ENCODE measurements at regions not wholly inside any gene's neighbourhood (a gene's known extent, or its start where the extent isn't known, plus 50 kb on each side); places are given as distances from the start of the nearest gene placed in this dataset.
A peak's percentile ranks its signal among the peaks of the same experiment; 100 is the strongest.

DNA sequence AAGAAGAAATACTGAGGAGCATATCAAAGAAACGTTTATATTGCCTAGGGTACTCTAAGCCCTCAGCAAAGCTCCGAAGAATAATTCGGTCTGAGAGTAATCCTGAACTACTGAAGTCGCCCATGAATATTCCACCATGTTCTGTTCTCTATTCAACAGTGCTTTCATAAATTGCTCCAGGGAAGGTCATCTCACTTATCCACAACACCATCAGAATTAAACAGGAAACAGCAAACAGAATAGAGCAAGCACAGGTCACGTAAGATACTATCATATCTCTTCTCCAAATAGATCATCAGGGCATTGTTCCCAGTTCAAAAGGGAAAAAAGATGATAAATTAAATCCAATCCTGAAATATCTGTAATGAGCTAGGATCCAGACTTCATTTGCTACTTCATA is 325.6 kb downstream of the DEPDC1B start:
- no peak for DNase-seq (ENCODE audit: low spot score)

GRCh38 chr5:60372786-60373185 is 327.2 kb downstream of the DEPDC1B start:
- DNase-seq (ENCODE audit: low spot score): no peak

DNA sequence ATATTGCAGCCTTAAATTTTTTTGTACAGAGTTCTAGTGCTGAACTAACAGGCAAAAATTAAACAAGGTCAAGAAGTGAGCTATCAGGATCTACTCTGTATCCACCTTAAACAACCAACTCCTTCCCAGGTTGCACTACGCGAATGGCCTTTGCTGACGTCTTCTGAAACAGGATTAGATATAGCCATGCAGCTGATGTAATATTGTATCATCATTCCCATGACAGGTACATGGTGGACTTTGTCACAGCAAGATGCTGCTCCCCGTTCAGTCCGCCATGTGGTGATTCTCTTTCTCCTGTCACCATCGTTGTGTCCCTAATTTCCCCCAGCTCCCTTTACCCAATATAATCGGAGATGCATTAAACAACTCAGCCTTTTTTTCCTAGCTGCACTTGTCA is 328.9 kb downstream of the DEPDC1B start:
- no peak for DNase-seq (ENCODE audit: low spot score)

- DNase-seq (ENCODE audit: low spot score): no peak
These were observed 329.5 kb downstream of the DEPDC1B start for GRCh38 chr5:60370508-60370907.

- DNase-seq (ENCODE audit: low spot score): no peak
These were observed 330.6 kb downstream of the DEPDC1B start for GRCh38 chr5:60369391-60369790.

DNA sequence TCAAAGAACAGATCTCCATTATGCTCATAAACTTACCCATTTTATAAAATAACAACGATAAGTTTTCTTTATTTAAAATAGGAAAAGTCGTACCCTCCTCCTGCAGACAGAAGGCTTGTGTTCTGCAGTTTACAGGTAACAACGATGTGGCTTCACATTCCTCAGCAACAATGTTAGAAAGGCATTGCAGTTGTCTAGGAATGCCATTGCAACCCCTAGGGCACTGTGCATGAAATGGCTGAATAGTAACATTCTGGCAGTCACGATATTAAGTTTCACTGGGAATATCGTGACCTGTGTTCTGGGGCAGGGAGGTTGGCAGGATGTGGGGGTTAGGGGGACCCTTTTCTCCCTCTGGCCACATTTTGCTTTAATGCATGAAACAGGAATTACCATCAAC is 331.9 kb downstream of the DEPDC1B start:
- no peak for DNase-seq (ENCODE audit: low spot score)

DNA sequence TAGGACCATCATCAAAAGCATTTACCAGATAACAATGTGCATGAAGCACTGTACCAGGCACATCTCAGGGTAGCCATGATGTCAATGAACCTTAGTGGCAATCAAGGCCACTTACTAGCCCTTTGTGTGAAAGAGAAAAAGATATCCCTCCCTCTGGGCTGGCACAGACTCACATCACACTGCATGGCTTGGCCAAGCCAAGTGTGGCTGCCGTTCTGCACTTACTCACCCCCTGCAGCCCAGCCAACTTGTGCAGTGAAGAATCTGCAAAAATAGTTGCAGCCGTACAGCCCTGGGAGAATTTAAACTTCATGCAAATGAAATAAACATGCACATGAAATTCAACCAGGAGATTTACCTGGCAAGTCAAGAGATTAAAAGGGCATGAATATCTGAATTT is 333.5 kb downstream of the DEPDC1B start:
- DNase-seq (ENCODE audit: low spot score): no peak

DNA sequence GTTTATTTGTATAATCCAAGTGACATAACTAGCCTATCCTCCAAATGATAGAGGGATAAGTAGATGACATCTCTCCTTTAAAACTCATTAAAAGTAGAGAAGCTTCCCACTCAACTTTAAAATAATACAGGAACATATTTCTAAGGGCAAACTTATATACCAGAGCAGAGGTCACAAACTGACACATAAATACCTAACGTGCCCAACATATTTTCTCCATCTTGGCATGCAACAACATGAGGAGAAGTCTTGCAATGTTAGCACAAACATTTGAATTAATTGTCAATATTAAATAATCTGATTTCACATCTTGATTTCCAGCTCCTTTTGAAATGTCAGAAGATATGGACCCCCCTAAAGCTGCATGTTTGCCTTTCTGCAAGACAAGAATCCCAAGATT is 335.0 kb downstream of the DEPDC1B start:
- no peak for DNase-seq (ENCODE audit: low spot score)

GRCh38 chr5:60362158-60362557 is 337.8 kb downstream of the DEPDC1B start:
- no peak for DNase-seq (ENCODE audit: low spot score)

DNA sequence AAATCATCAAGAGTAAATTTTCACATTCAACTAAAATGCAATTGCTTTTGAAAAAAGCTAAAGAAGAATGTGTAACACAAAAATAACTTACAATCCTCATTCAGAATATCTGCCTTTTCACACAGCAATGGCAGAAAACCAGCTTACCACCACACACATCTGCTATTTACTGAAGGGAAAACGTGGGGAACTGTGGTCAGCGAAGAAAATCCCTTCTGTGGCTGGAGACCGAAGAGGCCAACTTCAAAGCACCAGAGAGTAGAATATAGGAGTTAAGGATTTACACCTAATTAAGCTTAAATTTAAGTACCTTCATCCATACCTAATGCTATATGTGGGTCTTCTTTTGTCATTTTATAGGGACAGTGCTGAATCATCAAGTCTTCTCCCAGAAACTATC is 339.6 kb downstream of the DEPDC1B start:
- no peak for DNase-seq (ENCODE audit: low spot score)

- DNase-seq (ENCODE audit: low spot score): no peak
These were observed 342.7 kb downstream of the DEPDC1B start for GRCh38 chr5:60357302-60357701.

DNA sequence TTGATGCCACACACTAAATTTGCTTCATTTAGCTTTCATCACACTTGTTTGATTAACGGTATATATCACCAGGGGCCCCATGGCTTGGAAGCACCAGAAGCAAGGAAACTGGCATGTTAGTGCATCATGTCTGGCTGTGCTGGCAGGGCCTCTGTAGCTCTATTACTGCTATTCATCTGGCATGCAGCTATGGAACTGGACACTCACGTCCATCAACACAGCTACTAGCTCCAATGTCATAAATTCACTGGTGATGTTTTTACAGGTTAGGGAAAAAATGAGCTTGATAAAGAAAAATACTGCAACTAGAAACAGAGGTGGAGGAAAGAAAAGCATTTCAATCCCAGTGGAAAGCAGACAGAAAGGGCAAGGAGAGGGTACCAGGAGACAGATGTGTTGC is 343.2 kb downstream of the DEPDC1B start:
- no peak for DNase-seq (ENCODE audit: low spot score)

DNA sequence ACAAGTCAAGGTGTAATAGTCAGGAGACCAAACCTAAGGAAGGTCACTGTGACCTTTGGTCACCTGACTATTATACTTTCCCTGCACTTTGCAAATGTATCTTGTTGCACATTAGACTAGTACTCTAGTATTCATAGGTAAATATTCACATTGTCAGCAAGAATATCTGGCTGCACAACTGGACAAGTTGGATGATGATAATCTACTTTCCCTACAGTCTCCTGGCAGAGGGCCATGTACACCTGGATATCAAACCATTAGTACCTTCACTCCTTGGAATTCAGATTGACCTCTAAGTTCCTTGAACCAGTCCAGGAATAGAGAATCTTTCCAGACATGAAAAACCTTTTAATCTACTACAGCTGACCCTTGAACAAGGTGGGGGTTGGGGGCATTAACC is 344.8 kb downstream of the DEPDC1B start:
- DNase-seq (ENCODE audit: low spot score): no peak

DNA sequence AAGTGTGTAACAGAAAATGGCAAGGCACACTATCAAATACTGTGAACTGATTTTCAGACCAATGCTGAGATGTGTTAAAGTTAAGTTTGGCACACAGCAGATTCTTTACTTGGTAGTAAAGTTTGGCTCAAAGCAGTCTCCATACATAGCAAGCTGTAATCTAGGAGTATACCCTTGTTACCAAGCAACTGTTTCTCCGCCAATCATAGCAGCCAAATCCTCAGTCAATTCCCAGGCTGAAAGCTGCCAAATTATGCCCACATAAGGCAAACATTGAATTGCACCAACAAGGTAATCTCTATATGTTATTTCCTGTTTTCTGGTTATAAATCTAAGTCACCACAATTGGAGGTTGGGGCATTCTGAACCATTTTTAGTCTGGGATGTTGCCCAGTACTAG is 345.7 kb downstream of the DEPDC1B start:
- DNase-seq (ENCODE audit: low spot score): no peak

DNA sequence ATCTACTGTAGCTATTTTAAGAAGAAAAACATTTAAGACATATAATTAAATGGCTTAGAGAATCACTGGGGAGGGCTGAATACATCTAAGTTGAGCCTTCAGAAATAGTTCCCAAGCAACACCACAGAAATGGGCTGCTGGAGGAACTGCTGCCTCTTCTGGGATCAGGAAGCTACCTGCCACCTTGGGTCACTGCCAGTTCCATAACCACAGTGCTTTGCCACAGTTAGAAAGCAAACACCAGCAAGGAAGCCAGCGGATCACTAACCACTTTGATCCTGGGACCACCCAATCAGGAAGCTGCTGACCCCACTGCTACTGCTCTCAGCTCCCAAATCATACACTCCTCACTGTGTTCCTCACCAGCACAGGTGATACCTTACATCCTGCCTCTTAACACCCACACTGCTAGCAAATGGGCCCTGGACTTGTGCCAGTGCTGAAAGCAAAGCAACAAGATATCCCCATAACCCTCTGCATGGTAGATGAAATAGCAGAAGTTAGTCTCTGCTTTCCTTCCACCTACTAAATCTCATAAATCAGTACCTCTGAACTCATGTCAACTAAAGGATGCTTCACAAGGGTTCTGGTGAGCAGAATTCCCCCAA is 346.9 kb downstream of the DEPDC1B start:
- no peak for DNase-seq (ENCODE audit: low spot score)

DNA sequence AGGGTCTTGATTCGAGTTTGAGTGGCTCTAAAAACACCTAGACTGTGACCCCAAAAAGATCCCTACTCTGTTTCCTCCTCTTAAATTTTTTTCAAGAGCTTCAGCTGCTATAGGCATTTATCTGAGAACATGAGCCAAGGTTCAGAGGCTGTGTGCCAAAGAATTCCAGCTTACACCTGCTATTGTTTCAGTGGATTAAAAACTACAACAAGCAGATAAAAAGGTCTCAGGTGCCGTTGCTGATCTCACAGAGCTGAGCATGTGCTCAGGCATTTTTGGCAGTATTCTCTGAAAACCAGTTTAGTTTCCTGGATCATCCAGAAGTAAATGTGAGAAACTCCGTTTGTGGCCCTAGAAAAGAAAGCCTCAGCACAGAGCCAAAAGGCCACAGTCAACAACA is 349.2 kb downstream of the DEPDC1B start:
- no peak for DNase-seq (ENCODE audit: low spot score)

DNA sequence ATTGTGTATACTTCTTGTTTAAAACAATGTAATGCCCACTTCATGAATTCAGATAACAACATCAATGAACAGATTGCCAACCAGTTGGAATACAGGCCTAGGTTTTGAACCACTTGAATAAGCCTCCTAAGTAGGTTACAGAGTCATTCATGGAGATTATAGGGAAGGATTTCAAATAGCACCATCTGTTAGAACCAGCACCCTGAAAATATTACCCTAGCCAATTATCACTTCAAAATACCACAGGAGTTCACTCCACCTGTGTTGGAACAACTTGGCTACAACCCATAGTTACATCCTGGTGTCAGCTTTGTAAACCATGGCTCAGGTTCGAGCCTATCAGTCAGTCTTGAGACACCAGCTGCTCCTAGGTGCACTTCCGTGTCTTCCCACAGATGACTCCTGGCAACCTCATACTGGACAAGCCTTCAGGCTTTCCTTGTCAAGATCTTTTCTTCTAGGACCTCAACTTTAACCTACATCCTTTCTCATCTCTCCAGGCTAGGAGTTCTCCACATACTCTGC is 350.0 kb downstream of the DEPDC1B start:
- no peak for DNase-seq (ENCODE audit: low spot score)

- no peak for DNase-seq (ENCODE audit: low spot score)
These were observed 353.6 kb downstream of the DEPDC1B start for GRCh38 chr5:60346393-60346792.

- DNase-seq (ENCODE audit: low spot score): no peak
These were observed 356.9 kb downstream of the DEPDC1B start for GRCh38 chr5:60343102-60343501.

DNA sequence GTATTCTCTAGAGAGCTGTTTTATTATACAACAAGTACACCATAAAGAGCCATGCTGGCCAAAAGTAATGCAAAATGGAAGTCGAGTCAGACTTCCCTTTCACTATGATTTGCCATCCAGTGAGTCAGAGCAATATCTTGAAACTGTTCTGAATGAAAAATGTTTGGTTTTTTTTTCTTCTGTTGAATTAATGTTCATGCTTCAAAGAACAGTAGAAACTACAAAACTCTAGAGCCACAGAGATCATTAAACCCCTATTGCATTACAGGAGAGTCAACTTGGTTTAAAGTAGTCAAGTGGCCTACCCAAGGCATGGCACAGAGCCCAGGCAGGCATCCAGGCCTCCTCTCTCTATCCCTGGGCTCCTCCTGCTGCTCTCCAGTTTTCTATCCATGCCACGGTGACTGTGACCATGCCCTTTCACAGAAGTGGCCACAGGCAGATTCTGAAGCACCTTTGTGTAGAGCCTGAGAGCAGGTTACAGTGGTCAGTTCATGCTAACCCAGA is 358.9 kb downstream of the DEPDC1B start:
- DNase-seq (ENCODE audit: low spot score): peak; percentile 25

- DNase-seq (ENCODE audit: low spot score): no peak
These were observed 359.6 kb downstream of the DEPDC1B start for GRCh38 chr5:60340326-60340725.

DNA sequence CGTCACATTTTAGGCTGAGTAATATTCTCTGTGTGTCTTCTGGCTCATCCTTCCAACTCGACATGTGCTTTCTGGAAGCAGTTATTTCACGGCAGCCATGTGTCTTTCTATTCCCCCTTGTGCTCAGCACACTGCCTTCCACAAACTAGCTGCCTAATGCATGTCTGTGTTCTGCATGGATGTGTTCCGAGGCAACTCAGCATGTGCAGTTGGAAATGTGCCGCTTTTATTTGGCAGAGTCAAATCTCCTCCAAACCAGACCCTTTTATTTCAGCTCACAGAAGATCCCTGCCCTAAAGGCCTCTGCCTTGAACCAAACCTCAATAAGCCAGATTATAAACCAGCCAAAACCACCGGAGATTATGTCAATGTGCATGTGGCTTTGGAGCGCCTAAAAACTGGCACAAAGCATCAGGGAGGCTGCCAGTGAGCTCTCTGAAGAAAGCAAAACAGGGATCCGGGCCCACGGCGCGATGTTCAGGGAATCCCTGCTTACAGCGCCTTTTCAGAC is 360.2 kb downstream of the DEPDC1B start:
- no peak for DNase-seq (ENCODE audit: low spot score)

DNA sequence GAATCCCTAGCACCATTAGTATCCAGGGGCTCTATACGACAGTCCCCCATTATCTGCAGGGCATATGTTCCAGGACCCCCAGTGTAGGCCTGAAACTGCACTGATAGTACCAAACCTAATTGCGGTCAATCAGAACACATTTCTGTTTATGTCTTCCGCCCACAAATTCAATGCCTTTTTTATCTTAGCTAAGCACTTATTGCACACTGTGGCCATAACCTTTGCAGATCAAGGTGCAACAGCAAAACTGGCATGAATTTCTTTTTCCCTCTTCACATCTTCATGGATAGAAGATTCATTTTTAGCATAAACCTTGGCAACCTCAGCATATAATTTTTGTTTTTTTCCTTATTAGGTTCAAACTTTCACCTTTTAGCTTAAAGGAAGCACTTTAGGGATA is 361.1 kb downstream of the DEPDC1B start:
- DNase-seq (ENCODE audit: low spot score): no peak

GRCh38 chr5:60336491-60336890 is 363.5 kb downstream of the DEPDC1B start:
- no peak for DNase-seq (ENCODE audit: low spot score)

Measured in kidney capillary endothelial cell (primary cell).